ENCODE measurements at regions not wholly inside any gene's neighbourhood (a gene's known extent, or its start where the extent isn't known, plus 50 kb on each side); places are given as distances from the start of the nearest gene placed in this dataset.

GRCh38 chr12:125263385-125263784 lies 198.2 kb downstream of the AACS start:
- no peak overlapping the region for H3K27ac ChIP-seq
- H3K27me3 ChIP-seq (replicated peaks in 1 of 7) = peaks cover 0 to 4% (median 0%) of the 10 kb centered on the region in 7 donors
- no peak for DNase-seq
- H3K4me3 ChIP-seq = no peak overlapping the region
- intact Hi-C loops (cut with DNase I; ENCODE audit: low total_unique reads) = no loop called here
- TF ChIP-seq POLR2A (IDR thresholded peaks at IDR 0.05) = no peak
- no peak for TF ChIP-seq CTCF (IDR thresholded peaks at IDR 0.05 in 8 of 11, conservative IDR thresholded peaks at IDR 0.05 in 3 of 11)
- no peak for TF ChIP-seq POLR2AphosphoS5 (IDR thresholded peaks at IDR 0.05)
- 85 to 94% (median 90%) methylated on average over 8 of the region's 8 CpGs for WGBS, 5 donors
- no peaks in the 10 kb centered on the region for H3K4me1 ChIP-seq
- peaks cover 0 to 12% (median 2%) of the 10 kb centered on the region in 8 donors for H3K9me3 ChIP-seq
- H3K36me3 ChIP-seq = no peaks in the 10 kb centered on the region

- TF ChIP-seq POLR2A (IDR thresholded peaks at IDR 0.05) = no peak
- no peak for TF ChIP-seq CTCF (IDR thresholded peaks at IDR 0.05 in 8 of 11, conservative IDR thresholded peaks at IDR 0.05 in 3 of 11)
- TF ChIP-seq POLR2AphosphoS5 (IDR thresholded peaks at IDR 0.05) = no peak
- Histone ChIP-seq H3K4me1 (no peaks in the 10 kb centered on the region), H3K36me3 (no peaks in the 10 kb centered on the region), H3K27ac (no peak overlapping the region), H3K4me3 (no peak overlapping the region), H3K9me3 (peaks cover 0 to 12% (median 2%) of the 10 kb centered on the region in 8 donors), H3K27me3 (replicated peaks in 1 of 7) (peaks cover 0 to 12% (median 0%) of the 10 kb centered on the region in 7 donors)
- DNase-seq = no peak
- WGBS, 5 donors = 71 to 79% (median 77%) methylated on average over 5 of the region's 5 CpGs
- intact Hi-C loops (cut with DNase I; ENCODE audit: low total_unique reads) = no loop called here
These were observed 201.9 kb downstream of the AACS start for GRCh38 chr12:125267114-125267513.

- WGBS, 5 donors = 63 to 73% (median 68%) methylated on average over 5 of the region's 5 CpGs
- no peak overlapping the region for H3K27ac ChIP-seq
- intact Hi-C loops (cut with DNase I; ENCODE audit: low total_unique reads) = no loop called here
- no peak overlapping the region for H3K4me3 ChIP-seq
- H3K27me3 ChIP-seq (replicated peaks in 1 of 7) = peaks cover 0 to 18% (median 0%) of the 10 kb centered on the region in 7 donors
- TF ChIP-seq CTCF (IDR thresholded peaks at IDR 0.05 in 8 of 11, conservative IDR thresholded peaks at IDR 0.05 in 3 of 11) (no peak), POLR2A (IDR thresholded peaks at IDR 0.05) (no peak)
- no peaks in the 10 kb centered on the region for H3K4me1 ChIP-seq
- no peak for DNase-seq
- no peaks in the 10 kb centered on the region for H3K36me3 ChIP-seq
- peaks cover 0 to 4% (median 0%) of the 10 kb centered on the region in 8 donors for H3K9me3 ChIP-seq
These were observed 204.0 kb downstream of the AACS start for GRCh38 chr12:125269276-125269675.

GRCh38 chr12:125271892-125272291 lies 206.7 kb downstream of the AACS start:
- no peak for TF ChIP-seq CTCF (IDR thresholded peaks at IDR 0.05 in 8 of 11, conservative IDR thresholded peaks at IDR 0.05 in 3 of 11)
- no peak for TF ChIP-seq POLR2A (IDR thresholded peaks at IDR 0.05)
- no peak for TF ChIP-seq POLR2AphosphoS5 (IDR thresholded peaks at IDR 0.05)
- WGBS, 5 donors = 51 to 60% (median 54%) methylated on average over 4 of the region's 4 CpGs
- H3K4me1 ChIP-seq = no peaks in the 10 kb centered on the region
- intact Hi-C loops (cut with DNase I; ENCODE audit: low total_unique reads) = no loop called here
- no peak overlapping the region for H3K27ac ChIP-seq
- no peaks in the 10 kb centered on the region for H3K36me3 ChIP-seq
- no peak overlapping the region for H3K4me3 ChIP-seq
- DNase-seq = no peak
- peaks cover 0 to 20% (median 0%) of the 10 kb centered on the region in 7 donors for H3K27me3 ChIP-seq (replicated peaks in 1 of 7)
- H3K9me3 ChIP-seq = no peaks in the 10 kb centered on the region
